ENCODE measurements at regions not wholly inside any gene's neighbourhood (a gene's known extent, or its start where the extent isn't known, plus 50 kb on each side); places are given as distances from the start of the nearest gene placed in this dataset.
A peak's percentile ranks its signal among the peaks of the same experiment; 100 is the strongest.

DNA sequence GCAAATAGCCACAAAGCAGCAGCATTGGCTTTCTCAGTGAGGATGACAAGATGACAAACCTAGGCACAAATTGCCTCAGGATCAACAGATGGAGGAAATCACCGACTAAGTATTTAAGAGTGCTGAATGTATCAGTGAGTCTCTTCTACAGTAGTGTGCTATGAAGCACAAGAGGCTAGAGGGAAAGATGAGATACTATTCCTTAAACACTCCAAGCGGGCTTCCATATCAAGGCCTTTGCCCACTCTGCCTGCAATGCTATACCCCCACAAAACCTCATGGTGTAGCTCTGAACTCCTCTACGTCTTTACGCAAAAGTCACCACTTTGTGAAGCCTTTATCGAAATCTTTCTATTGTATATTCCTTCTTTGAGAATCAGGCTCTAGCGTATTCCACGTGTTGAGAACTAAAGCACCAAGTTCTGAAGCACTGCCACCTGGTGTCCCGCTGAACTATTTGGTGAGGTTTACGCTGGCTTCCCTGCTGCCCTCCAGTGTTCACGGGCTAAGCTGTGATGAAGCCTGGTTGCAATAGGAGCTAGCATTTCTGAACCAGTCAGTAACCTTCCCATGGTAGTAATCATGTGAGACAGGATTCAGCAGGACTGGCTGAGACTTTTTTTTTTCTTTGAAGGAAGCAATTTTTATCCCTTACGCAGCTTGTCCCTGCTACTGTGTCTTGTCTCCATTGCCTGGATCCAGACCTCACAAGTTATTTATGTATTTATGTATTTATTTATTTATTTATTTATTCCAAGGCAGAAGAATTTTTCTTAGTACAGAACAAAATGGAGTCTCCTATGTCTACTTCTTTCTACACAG lies 426.5 kb upstream of the OR4E1 start:
- TF ChIP-seq, protein P1, sequence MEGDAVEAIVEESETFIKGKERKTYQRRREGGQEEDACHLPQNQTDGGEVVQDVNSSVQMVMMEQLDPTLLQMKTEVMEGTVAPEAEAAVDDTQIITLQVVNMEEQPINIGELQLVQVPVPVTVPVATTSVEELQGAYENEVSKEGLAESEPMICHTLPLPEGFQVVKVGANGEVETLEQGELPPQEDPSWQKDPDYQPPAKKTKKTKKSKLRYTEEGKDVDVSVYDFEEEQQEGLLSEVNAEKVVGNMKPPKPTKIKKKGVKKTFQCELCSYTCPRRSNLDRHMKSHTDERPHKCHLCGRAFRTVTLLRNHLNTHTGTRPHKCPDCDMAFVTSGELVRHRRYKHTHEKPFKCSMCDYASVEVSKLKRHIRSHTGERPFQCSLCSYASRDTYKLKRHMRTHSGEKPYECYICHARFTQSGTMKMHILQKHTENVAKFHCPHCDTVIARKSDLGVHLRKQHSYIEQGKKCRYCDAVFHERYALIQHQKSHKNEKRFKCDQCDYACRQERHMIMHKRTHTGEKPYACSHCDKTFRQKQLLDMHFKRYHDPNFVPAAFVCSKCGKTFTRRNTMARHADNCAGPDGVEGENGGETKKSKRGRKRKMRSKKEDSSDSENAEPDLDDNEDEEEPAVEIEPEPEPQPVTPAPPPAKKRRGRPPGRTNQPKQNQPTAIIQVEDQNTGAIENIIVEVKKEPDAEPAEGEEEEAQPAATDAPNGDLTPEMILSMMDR (conservative IDR thresholded peaks at IDR 0.05; ENCODE audit: low read length), result peak; percentile 88
- TF ChIP-seq EZH2phosphoT487 (IDR thresholded peaks at IDR 0.05; ENCODE audit: borderline replicate concordance), result no peak

Measured in Loucy (cell line).